Esophagus squamous epithelium (tissue), 4 donors: ENCODE measurements at regions not wholly inside any gene's neighbourhood (a gene's known extent, or its start where the extent isn't known, plus 50 kb on each side); places are given as distances from the start of the nearest gene placed in this dataset.

ENCODE experiments used
- CTCF ChIP-seq, 6 experiments: fragments of 450-650 bp in 4 of 6; fragments of 200-600 bp in 2 of 6; sonication (generic) in 2 of 6; IDR thresholded peaks; one replicate each; pipeline ENCODE4 v1.5.1; 2016 to 2019; ENCODE audit warnings: antibody characterized with exemption in 6 of 6, mild to moderate bottlenecking in 4 of 6, moderate library complexity in 4 of 6
- POLR2A ChIP-seq, 4 donors: fragments of 450-650 bp; IDR thresholded peaks; one replicate each; pipeline ENCODE4 v1.6.1; 2017; ENCODE audit warnings: antibody characterized with exemption in 4 of 4, mild to moderate bottlenecking in 4 of 4, moderate library complexity in 3 of 4

- TF ChIP-seq CTCF (IDR thresholded peaks at IDR 0.05) (no peak), POLR2A (IDR thresholded peaks at IDR 0.05) (no peak)
Observed at GRCh38 chr2:46847185-46847710, 68.4 kb downstream of the MCFD2 start.
